ENCODE measurements at regions not wholly inside any gene's neighbourhood (a gene's known extent, or its start where the extent isn't known, plus 50 kb on each side); places are given as distances from the start of the nearest gene placed in this dataset.
"Not testable (repeated sequence)": the region's sequence is repeated elsewhere in the genome, so short reads cannot be mapped to it uniquely, and the experiment has no call there.

DNA sequence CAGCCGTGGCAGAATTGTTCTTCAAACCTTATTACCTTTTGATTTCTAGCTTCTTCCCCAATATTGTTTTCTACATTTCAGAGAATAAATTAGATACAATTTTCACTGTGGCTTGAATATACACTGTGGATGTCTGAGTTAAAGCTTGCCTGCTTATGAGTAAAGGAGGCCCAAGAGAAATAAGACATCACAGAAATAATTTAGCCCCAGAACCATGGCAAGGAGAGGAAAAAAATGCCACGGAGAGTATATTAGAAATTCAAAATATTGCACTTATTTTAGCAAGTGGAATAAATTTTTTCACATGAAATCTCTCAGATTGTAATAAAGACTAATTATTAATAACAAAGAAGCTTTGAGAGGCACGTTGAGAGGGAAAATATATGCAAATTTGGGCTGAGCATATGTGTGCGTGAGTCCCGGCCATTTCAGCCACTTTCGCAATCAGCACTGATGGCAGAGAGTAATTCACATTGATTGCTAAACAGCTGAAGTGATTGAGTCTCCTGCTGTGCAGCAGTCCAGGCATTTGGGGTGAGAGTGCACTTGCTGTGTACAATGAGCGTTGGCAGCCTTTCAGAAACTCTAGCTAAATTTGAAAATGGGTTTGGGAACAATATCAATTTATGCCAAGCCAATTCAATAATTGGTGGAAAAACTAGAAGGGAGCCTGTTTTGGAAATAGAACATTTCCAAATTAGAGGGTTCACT lies 596.0 kb downstream of the EPM2A start:
- DNase-seq (ENCODE audit: low read depth in 2 of 2, low spot score in 1 of 2) = no peak

DNA sequence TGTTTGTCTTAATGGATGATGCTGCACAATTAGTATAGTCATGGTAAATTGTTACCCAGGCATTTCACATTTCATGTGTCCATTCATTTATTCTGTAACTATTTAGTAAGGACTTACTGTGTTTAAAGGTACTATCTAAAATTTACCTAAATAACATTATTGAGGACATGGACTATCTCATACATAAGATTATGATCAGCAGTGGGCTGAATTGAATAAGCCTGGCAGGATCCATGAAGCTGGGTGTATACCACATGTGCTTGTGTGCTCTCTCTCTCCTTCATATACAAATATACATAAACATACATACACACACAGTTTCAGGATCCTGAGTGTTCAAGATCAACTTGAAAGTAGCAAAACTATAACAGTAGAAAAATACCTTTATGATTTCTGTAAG lies 595.4 kb downstream of the EPM2A start:
- no peak for DNase-seq (ENCODE audit: low read depth in 2 of 2, low spot score in 1 of 2)

DNA sequence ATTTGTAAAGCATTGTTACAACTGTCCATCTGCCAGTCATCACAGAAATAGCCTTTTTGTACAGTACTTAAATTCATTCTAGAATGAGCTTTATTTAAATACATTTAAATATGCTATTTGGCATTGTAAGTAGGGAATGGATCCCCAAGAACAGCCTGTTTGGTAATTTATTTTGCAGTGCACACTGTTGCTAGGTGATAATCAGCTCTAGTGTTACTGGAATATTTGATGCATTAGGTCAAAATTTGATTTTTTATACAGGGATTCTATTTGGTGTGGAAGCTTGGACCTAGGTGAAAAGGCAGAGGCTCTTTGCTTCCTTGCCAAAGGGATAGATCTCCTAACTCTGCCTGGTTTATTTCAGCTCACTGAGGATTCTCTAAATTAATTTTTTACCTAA lies 593.7 kb downstream of the EPM2A start:
- no peak for DNase-seq (ENCODE audit: low read depth in 2 of 2, low spot score in 1 of 2)

DNA sequence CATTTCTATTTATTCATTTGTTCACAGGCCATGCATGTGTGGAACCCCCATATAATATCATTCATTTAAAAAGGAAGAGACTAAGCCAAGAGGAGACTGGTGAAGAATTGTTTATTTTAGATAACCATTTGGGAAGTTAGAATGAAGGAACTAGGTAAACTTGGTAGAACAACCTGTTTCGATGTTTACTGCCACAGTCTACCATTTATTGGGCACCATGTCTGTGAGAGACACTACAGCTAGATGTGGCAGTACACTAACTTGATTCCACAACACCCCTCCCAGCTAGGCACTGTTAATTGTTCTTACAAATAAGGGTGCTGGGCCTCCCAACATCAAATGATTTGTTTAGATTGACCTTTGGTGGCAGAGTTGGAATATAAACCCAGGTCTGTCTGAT lies 592.4 kb downstream of the EPM2A start:
- no peak for DNase-seq (ENCODE audit: low read depth in 2 of 2, low spot score in 1 of 2)

DNA sequence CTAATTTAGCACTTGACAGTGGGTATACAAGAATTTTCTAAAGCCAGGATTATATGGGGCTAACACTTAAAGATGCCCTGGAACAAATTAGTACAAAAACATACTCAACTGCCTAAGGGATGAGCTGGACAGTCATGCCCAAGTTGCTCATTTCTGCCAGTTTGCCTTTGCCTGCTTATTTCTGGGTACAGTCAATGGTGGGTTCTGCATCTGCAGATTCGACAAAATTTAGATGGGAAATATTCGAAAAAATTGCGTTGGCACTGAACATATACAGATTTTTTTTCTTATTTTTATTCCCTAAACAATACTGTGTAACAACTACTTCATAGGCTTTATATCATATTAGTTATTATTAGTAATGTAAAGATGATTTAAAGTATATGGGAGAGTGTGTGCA lies 591.9 kb downstream of the EPM2A start:
- no peak for DNase-seq (ENCODE audit: low read depth in 2 of 2, low spot score in 1 of 2)

DNA sequence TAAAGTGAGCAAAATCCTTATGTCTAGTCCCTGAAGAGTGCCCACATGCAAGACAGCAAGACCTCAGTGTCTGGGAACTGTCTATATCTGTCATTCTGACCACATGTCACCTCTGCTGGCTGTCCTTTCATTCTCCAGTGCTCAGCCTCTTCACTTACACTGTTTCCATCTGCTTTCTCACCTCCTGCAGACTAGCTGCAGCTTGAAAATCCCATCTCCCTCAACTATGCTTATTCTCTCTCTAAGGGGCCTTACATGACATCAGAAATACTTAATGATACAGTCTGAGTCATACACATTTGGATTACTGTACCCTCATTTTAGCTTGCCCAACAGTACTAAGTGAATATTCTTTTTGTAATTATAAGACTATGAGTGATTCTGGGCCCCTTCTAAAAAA lies 587.8 kb downstream of the EPM2A start:
- DNase-seq (ENCODE audit: low read depth in 2 of 2, low spot score in 1 of 2) = no peak

DNA sequence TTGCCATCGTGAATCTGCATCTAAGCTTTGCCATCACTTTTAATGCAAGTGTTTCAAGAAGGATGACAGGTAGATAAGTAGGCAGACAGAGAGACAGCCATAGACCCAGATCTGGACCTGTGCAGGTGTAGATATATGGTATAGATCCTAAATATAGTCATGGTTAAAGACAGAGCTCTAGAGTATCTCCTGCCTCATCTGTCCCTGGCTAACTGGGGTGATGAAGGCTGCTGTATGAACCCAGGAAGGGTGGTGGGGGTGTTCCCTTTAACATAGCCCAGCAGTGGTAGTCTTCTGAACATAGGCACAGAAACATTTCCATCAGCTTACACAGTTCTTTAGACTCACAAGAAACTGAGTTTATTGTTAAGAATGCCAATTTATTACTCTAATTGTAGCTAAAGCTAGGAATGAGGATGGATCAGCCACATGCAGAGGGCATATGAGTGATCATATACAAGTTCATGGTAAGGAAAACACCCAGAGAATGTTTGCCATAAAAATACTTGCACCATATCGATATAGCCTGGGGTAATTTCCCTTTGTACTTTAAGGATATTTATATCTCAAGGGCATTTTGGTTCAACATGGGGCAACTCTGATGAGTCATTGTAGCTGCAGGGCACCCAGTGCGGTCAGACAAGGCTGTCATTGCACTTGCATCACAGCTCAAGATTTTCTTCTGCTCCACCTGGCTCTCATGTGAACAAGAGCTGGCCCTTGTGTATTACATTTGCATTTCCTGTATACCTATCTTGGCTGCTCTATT lies 587.2 kb downstream of the EPM2A start:
- no peak for DNase-seq (ENCODE audit: low read depth in 2 of 2, low spot score in 1 of 2)

DNA sequence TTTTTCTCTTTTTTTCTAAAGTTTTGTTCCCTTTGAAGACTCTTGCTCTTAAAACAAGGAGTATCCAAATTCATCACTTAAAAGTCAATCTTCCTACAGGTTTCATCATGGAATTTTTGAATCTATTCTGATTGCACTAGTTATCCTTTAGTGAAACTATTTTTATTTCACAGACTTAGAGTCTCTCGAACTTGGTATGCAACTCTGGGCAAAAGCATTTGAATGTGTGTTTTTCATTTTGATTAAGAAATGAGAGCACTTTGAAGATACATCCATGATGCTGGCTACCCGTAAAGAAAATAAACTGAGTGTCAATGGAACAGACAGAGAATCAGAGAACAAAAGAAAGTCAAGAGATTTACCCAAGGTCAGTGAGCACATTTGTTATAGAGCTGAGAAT lies 586.5 kb downstream of the EPM2A start:
- no peak for DNase-seq (ENCODE audit: low read depth in 2 of 2, low spot score in 1 of 2)

DNA sequence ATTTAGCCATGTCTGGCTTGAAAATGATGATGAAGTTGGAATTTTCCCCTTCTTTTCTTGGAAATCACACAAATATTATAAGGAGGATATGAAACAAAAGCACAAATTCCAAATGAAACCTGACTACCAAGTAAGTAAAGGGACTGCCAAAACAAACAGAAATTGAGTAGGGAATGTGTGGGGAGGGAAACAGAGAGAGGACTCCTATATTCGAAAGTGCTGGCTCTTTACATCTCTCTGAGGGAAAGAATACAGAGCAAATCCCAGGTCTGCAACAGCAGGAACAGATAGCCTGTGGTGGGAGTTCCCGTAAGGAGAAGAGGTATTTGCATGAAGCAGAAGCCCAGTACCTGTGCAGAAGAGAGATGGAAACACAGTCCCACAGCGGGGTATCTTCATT lies 583.7 kb downstream of the EPM2A start:
- DNase-seq (ENCODE audit: low read depth in 2 of 2, low spot score in 1 of 2) = no peak

DNA sequence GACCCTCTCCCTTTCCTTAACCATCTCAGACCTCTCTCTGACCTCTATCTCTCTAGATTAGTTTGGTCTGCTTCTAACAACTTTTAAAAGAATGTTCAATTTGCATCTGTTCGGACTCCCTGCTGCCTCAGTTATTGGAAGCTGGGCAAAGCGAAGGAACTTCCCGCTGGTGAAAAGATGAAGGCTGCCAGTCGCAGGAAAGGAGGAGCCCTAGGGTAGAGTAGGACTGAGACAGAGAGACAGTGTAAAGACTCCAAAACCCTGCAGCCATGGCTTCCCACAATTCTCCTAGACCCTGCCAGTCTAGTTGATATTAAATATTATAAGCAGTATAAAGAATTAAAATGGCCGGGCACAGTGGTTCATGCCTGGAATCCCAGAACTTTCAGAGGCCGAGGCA lies 581.8 kb downstream of the EPM2A start:
- DNase-seq (ENCODE audit: low read depth in 2 of 2, low spot score in 1 of 2) = no peak

DNA sequence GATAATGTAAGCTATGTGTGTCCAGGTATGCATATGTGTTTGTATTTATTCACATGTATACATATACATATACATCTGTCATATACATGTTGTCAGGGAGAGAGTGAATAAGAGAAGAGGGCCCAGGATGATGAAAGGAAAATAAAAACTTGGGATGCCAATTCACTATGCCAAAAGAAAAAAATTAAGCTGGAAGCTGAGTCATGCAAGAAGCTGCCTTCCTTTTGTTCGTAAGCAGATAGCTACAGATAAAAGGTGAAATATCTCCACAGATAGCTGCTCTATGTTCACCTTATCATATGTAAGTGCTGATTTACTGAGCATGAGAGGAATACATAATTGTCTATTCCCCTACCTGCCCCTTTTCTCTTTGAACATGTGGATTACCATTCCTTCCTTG lies 579.9 kb downstream of the EPM2A start:
- no peak for DNase-seq (ENCODE audit: low read depth in 2 of 2, low spot score in 1 of 2)

DNA sequence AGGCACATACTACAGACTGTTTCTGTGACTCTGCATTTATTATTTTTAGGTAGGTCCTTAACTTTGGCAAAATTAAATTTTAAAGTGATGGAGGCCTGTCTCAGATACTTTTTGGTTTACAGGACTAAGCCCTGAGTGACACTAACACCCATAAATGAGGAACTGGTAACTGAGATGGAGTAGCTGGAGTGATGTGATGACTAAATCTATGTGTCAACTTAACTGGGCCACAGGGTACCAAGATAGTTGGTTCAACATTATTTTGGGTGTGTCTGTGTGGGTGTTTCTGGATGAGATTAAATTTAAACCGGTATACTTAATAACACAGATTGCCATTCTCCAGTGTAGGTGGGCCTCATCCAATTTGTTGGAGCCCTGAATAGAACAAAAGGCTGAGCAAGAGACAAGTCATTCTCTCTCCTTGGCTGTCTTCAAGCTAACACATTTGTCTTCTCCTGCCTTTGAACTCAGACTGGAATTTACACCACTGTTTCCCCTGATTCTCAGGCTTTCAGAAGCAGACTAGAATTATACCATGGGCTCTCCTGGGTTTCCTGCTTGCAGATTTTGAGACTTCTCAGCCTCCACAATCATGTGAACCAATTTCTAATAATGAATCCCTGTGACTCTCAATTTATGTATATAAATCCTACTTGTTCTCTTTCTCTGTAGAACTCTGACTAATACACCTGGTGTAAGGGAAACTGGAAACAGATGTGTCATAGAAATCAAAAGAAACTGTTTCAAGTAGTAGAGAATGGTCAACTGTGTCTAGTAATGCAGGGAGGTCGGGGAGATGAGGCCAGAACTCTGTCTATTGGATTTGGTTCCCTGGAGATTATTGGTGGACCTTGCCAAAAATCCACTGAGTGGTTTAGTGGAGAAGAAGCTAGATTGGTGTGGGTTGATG lies 579.2 kb downstream of the EPM2A start:
- no peak for DNase-seq (ENCODE audit: low read depth in 2 of 2, low spot score in 1 of 2)

DNA sequence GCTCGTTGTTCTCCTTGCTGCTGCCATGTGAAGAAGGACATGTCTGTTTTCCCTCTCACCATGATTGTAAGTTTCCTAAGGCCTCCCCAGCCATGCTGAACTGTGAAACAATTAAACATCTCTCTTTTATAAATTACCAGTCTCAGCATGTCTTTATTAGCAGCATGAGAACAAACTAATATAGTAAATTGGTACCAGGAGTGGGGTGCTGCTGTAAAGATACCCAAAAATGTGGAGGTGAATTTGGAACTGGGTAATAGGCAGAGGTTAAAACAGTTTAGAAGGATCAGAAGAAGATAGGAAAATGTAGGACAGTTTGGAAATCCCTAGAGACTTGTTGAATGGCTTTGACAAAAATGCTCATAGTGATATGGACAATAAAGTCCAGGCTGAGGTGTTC lies 576.7 kb downstream of the EPM2A start:
- DNase-seq (ENCODE audit: low read depth in 2 of 2, low spot score in 1 of 2) = not testable (repeated sequence)

DNA sequence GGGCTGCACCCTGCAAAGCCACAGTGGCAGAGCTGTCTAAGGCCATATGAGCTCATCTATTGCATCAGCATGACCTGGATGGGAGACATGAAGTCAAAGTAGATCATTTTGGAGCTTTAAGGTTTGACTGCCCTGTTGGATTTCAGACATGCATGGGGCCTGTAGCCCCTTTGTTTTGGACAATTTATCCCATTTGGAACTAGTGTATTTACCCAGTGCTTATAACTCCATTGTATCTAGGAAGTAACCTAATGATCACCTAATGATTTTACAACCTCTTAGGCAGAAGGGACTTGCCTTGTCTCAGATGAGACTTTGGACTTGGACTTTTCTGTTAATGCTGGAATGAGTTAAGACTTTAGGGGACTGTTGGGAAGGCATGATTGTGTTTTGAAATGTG lies 575.4 kb downstream of the EPM2A start:
- DNase-seq (ENCODE audit: low read depth in 2 of 2, low spot score in 1 of 2) = no peak

DNA sequence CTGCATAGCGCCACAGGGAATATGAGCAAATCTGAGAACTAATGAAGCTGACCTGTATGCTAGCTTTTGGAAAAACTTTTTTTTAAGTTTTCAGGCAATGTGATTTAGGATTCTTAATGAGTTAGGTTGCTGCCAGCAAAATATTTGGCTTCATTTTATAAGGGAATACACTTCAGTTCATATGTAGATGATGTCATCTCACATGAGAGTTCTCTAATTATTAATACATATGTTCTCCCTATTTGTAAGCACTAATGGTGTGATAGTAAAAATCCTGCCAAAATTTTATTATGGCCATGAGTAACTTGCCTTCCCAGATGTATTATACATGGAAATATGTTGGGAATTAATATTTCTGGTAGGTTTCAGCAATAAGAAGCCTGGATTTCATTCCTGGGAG lies 573.8 kb downstream of the EPM2A start:
- no peak for DNase-seq (ENCODE audit: low read depth in 2 of 2, low spot score in 1 of 2)

DNA sequence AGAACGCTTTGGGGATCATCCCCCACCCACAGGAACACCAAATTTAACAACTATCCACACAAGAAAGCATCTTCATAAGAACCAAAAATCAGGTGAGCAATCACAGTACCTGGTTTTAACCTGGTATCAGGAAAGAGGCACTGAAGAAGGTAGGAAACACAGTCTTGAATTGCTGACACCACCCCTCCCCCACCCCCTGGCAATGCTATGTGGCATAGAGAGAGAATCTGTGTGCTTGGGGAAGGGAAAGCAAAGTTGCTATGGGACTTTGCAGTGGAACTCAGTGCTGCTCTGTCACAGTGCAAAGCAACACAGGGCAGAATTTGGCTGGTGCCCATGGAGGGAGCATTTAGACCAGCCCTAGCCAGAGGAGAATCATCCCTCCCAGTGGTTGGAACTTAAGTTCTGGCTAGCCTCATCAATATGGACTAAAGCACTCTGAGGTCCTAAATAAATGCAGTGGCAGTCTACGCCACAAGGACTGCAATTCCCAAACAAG lies 565.5 kb downstream of the EPM2A start:
- no peak for DNase-seq (ENCODE audit: low read depth in 2 of 2, low spot score in 1 of 2)

DNA sequence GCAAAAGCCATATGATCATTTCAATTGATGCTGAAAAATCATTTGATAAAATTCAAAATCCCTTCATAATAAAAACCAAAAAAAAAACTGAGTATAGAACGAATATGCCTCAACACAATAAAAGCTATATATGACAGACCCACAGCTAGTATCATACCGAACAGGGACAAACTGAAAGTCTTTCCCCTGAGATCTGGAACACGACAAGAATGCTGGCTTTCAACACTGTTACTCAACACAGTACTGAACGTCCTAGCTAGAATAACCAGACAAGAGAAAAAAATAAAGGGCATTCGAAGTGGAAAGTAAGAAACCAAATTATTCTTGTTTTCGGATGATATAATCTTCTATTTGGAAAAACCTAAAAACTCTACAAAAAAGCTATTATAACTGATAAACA lies 559.9 kb downstream of the EPM2A start:
- no peak for DNase-seq (ENCODE audit: low read depth in 2 of 2, low spot score in 1 of 2)

DNA sequence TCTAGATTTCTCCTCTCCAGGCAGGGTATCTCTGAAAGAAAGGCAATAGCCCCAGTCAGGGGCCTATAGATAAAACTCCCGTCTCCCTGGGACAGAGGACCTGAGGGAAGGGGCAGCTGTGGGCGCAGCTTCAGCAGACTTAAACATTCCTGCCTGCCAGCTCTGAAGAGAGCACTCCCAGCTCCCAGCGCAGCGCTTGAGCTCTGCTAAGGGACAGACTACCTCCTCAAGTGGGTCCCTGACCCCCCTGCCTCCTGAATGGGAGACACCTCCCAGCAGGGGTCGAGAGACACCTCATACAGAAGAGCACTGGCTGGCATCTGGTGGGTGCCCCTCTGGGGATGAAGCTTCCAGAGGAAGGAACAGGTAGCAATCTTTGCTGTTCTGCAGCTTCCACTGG lies 556.9 kb downstream of the EPM2A start:
- no peak for DNase-seq (ENCODE audit: low read depth in 2 of 2, low spot score in 1 of 2)

DNA sequence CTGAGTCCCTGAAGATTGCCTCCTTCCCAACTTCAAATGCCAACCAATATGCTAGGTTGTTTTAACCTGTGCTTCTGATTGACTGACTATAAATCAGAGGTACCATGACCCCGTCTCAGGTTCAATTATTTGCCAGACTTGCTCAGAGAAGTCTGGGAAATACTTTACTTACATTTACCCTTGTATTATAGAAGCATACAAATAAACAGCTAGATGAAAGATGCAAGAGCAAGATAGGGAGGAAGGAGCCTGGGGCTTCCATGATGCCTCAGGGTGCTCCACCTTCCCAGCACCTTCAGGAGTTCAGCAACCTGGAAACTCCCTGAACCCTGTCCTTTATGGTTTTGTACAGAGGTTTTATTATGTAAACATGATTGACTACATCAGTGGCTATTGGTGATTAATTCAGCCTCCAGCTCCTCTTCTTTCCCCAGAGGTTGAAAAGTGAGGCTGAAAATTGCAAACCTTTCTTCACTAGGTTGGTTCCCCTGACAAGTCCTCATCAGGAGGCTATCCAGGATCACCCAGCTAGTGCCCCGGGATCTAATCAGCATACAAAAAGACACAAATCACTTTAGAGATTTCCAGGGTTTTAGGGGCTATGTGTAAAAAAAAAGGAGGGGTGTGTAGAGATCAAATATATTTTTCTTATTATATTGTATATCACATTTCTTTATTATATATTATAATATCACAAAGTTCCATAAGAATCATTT lies 547.7 kb downstream of the EPM2A start:
- no peak for DNase-seq (ENCODE audit: low read depth in 2 of 2, low spot score in 1 of 2)

DNA sequence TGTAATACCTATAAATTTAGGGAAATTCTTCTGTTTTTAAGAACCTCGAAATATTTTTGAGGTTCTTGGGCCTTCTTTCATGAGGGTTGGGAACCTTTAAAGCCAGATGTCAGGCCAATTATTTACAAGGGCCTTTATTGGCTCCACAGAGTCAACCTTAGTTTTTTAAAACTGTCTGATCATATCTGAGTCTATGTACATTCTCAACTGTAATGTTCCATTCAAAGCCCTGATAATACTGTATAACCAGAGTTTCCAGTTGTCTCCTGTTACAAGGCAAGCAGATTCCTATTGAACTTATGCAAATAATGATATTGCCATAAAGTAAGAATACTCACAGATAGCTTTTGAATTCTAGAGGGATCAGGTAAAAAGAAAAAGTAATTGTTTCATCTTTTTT lies 545.5 kb downstream of the EPM2A start:
- DNase-seq (ENCODE audit: low read depth in 2 of 2, low spot score in 1 of 2) = no peak

DNA sequence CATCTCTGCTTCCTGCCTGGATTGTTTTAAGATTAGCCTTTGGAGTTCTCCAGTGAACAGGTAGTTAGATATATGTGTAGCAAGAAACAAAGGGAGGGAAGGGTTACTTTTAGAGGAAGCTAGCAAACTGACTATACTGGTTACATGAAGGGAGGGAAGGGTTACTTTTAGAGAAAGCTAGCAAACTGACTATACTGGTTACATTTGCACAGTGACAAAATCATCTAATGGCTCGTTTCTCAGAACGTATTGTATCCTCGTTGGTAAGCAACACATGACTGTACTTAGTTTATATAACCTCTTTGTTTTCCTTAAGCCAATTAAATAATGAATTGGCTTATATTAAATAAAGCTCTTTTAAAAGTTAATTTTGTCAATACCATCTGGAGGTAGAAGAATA lies 540.9 kb downstream of the EPM2A start:
- DNase-seq (ENCODE audit: low read depth in 2 of 2, low spot score in 1 of 2) = no peak

All from stimulated activated CD8-positive, alpha-beta memory T cell treated with anti-CD3 and anti-CD28 coated beads, Interleukin-4, amount 100 ng/mL, for 4 hours (primary cell).